ENCODE measurements at regions not wholly inside any gene's neighbourhood (a gene's known extent, or its start where the extent isn't known, plus 50 kb on each side); places are given as distances from the start of the nearest gene placed in this dataset.
"Not testable (repeated sequence)": the region's sequence is repeated elsewhere in the genome, so short reads cannot be mapped to it uniquely, and the experiment has no call there.

GRCh38 chr10:37535459-37536246 lies 321.8 kb downstream of the ZNF248 start:
- TF ChIP-seq ZNF274 (IDR thresholded peaks at IDR 0.05; ENCODE audit: low read depth, low read length): no peak
- no peak for TF ChIP-seq YY1 (IDR thresholded peaks at IDR 0.05; ENCODE audit: insufficient read depth, insufficient read length)
- no peak for TF ChIP-seq SUZ12 (IDR thresholded peaks at IDR 0.05; ENCODE audit: extremely low read depth, insufficient read depth, insufficient read length)
- Histone ChIP-seq H3K9ac (ENCODE audit: insufficient read length, low read depth) (no peak overlapping the region), H3K27me3 (ENCODE audit: insufficient read depth, insufficient read length) (no peaks in the 10 kb centered on the region), H3K4me1 (ENCODE audit: insufficient read depth, insufficient read length) (no peaks in the 10 kb centered on the region), H3K9me3 (ENCODE audit: insufficient read depth, low read length) (peaks cover 30% of the 10 kb centered on the region; the same call in 1 of the 2 replicates), H3K36me3 (ENCODE audit: insufficient read depth, insufficient read length, low read length) (no peaks in the 10 kb centered on the region), H3K4me3 (ENCODE audit: insufficient read length, low read depth) (no peak overlapping the region)
- DNase-seq (ENCODE audit: low read depth, low spot score): peak; percentile 75

GRCh38 chr10:37534166-37534565 lies 323.2 kb downstream of the ZNF248 start:
- no peaks in the 10 kb centered on the region for H3K27me3 ChIP-seq (ENCODE audit: insufficient read depth, insufficient read length)
- TF ChIP-seq ZNF274 (IDR thresholded peaks at IDR 0.05; ENCODE audit: low read depth, low read length) (no peak), SUZ12 (IDR thresholded peaks at IDR 0.05; ENCODE audit: extremely low read depth, insufficient read depth, insufficient read length) (no peak), YY1 (IDR thresholded peaks at IDR 0.05; ENCODE audit: insufficient read depth, insufficient read length) (no peak)
- peaks cover 30% of the 10 kb centered on the region; the same call in 1 of the 2 replicates for H3K9me3 ChIP-seq (ENCODE audit: insufficient read depth, low read length)

GRCh38 chr10:37525410-37525809 lies 332.0 kb downstream of the ZNF248 start:
- DNase-seq (ENCODE audit: low read depth, low spot score); H3K27me3 ChIP-seq (ENCODE audit: insufficient read depth, insufficient read length); H3K9me3 ChIP-seq (ENCODE audit: insufficient read depth, low read length); H3K9ac ChIP-seq (ENCODE audit: insufficient read length, low read depth); H3K36me3 ChIP-seq (ENCODE audit: insufficient read depth, insufficient read length, low read length); H3K4me1 ChIP-seq (ENCODE audit: insufficient read depth, insufficient read length); H3K4me3 ChIP-seq (ENCODE audit: insufficient read length, low read depth): not testable (repeated sequence)

More at GRCh38 chr10:37534166-37534565, 323.2 kb downstream of the ZNF248 start:
- Histone ChIP-seq H3K4me1 (ENCODE audit: insufficient read depth, insufficient read length) (no peaks in the 10 kb centered on the region), H3K9ac (ENCODE audit: insufficient read length, low read depth) (no peak overlapping the region), H3K36me3 (ENCODE audit: insufficient read depth, insufficient read length, low read length) (no peaks in the 10 kb centered on the region), H3K4me3 (ENCODE audit: insufficient read length, low read depth) (no peak overlapping the region)
- DNase-seq (ENCODE audit: low read depth, low spot score): no peak

- Histone ChIP-seq H3K36me3 (ENCODE audit: insufficient read depth, insufficient read length, low read length) (no peaks in the 10 kb centered on the region), H3K9ac (ENCODE audit: insufficient read length, low read depth) (no peak overlapping the region), H3K9me3 (ENCODE audit: insufficient read depth, low read length) (no peaks in the 10 kb centered on the region), H3K4me3 (ENCODE audit: insufficient read length, low read depth) (no peak overlapping the region), H3K4me1 (ENCODE audit: insufficient read depth, insufficient read length) (no peaks in the 10 kb centered on the region), H3K27me3 (ENCODE audit: insufficient read depth, insufficient read length) (no peaks in the 10 kb centered on the region)
- no peak for DNase-seq (ENCODE audit: low read depth, low spot score)
- TF ChIP-seq SUZ12 (IDR thresholded peaks at IDR 0.05; ENCODE audit: extremely low read depth, insufficient read depth, insufficient read length): no peak
- no peak for TF ChIP-seq ZNF274 (IDR thresholded peaks at IDR 0.05; ENCODE audit: low read depth, low read length)
- no peak for TF ChIP-seq YY1 (IDR thresholded peaks at IDR 0.05; ENCODE audit: insufficient read depth, insufficient read length)
These were observed 336.9 kb downstream of the ZNF248 start for GRCh38 chr10:37520488-37520887.

- H3K27me3 ChIP-seq (ENCODE audit: insufficient read depth, insufficient read length); H3K36me3 ChIP-seq (ENCODE audit: insufficient read depth, insufficient read length, low read length); H3K9me3 ChIP-seq (ENCODE audit: insufficient read depth, low read length); H3K4me3 ChIP-seq (ENCODE audit: insufficient read length, low read depth); DNase-seq (ENCODE audit: low read depth, low spot score); H3K9ac ChIP-seq (ENCODE audit: insufficient read length, low read depth); H3K4me1 ChIP-seq (ENCODE audit: insufficient read depth, insufficient read length): not testable (repeated sequence)
These were observed 346.9 kb downstream of the ZNF248 start for GRCh38 chr10:37510520-37510919.

GRCh38 chr10:37496061-37496460 lies 361.3 kb downstream of the ZNF248 start:
- H3K9me3 ChIP-seq (ENCODE audit: insufficient read depth, low read length): no peaks in the 10 kb centered on the region
- no peak overlapping the region for H3K9ac ChIP-seq (ENCODE audit: insufficient read length, low read depth)
- no peak overlapping the region for H3K4me3 ChIP-seq (ENCODE audit: insufficient read length, low read depth)
- DNase-seq (ENCODE audit: low read depth, low spot score): no peak
- TF ChIP-seq YY1 (IDR thresholded peaks at IDR 0.05; ENCODE audit: insufficient read depth, insufficient read length) (no peak), ZNF274 (IDR thresholded peaks at IDR 0.05; ENCODE audit: low read depth, low read length) (no peak), SUZ12 (IDR thresholded peaks at IDR 0.05; ENCODE audit: extremely low read depth, insufficient read depth, insufficient read length) (no peak)
- H3K27me3 ChIP-seq (ENCODE audit: insufficient read depth, insufficient read length): no peaks in the 10 kb centered on the region
- no peaks in the 10 kb centered on the region for H3K36me3 ChIP-seq (ENCODE audit: insufficient read depth, insufficient read length, low read length)
- no peaks in the 10 kb centered on the region for H3K4me1 ChIP-seq (ENCODE audit: insufficient read depth, insufficient read length)

- Histone ChIP-seq H3K36me3 (ENCODE audit: insufficient read depth, insufficient read length, low read length) (no peaks in the 10 kb centered on the region), H3K9ac (ENCODE audit: insufficient read length, low read depth) (no peak overlapping the region), H3K9me3 (ENCODE audit: insufficient read depth, low read length) (no peaks in the 10 kb centered on the region), H3K27me3 (ENCODE audit: insufficient read depth, insufficient read length) (no peaks in the 10 kb centered on the region), H3K4me1 (ENCODE audit: insufficient read depth, insufficient read length) (no peaks in the 10 kb centered on the region), H3K4me3 (ENCODE audit: insufficient read length, low read depth) (no peak overlapping the region)
- no peak for TF ChIP-seq YY1 (IDR thresholded peaks at IDR 0.05; ENCODE audit: insufficient read depth, insufficient read length)
- TF ChIP-seq ZNF274 (IDR thresholded peaks at IDR 0.05; ENCODE audit: low read depth, low read length): no peak
- TF ChIP-seq SUZ12 (IDR thresholded peaks at IDR 0.05; ENCODE audit: extremely low read depth, insufficient read depth, insufficient read length): no peak
- DNase-seq (ENCODE audit: low read depth, low spot score): peak; percentile 18
These were observed 362.0 kb downstream of the ZNF248 start for GRCh38 chr10:37495415-37495814.

GRCh38 chr10:37493185-37493796 lies 364.1 kb downstream of the ZNF248 start:
- H3K9me3 ChIP-seq (ENCODE audit: insufficient read depth, low read length); H3K36me3 ChIP-seq (ENCODE audit: insufficient read depth, insufficient read length, low read length); H3K4me3 ChIP-seq (ENCODE audit: insufficient read length, low read depth); H3K4me1 ChIP-seq (ENCODE audit: insufficient read depth, insufficient read length); H3K9ac ChIP-seq (ENCODE audit: insufficient read length, low read depth); H3K27me3 ChIP-seq (ENCODE audit: insufficient read depth, insufficient read length); DNase-seq (ENCODE audit: low read depth, low spot score): not testable (repeated sequence)

Measured in NT2/D1 (cell line).